A549 (cell line): ENCODE measurements at regions not wholly inside any gene's neighbourhood (a gene's known extent, or its start where the extent isn't known, plus 50 kb on each side); places are given as distances from the start of the nearest gene placed in this dataset.

Source experiments
- CHD2 ChIP-seq: fragments of 150-350 bp; IDR thresholded peaks from 2 replicates; pipeline ENCODE4 v1.6.1; 2014; ENCODE audit warnings: low read length; ENCODE audit not compliant: partially characterized antibody
- CHD4 ChIP-seq: fragments of 200-600 bp; sonication (generic); IDR thresholded peaks from 2 replicates; pipeline ENCODE4 v1.6.1; 2016; ENCODE audit warnings: antibody characterized with exemption, mild to moderate bottlenecking, borderline replicate concordance
- EP300 ChIP-seq, 2 experiments: fragments of >200 bp; sonication (Bioruptor Twin); formaldehyde crosslinking; IDR thresholded peaks; 2 replicates in 1 of 2; 3 replicates in 1 of 2; pipeline ENCODE4 v1.6.1; 2016 to 2017
- JUNB ChIP-seq: fragments of >200 bp; sonication (Bioruptor Twin); formaldehyde crosslinking; IDR thresholded peaks from 2 replicates; pipeline ENCODE4 v1.6.1; 2016
- MAFK ChIP-seq: fragments of 450-650 bp; IDR thresholded peaks from 2 replicates; pipeline ENCODE4 v1.6.1; 2014; ENCODE audit not compliant: partially characterized antibody
- MAZ ChIP-seq: fragments of 150-350 bp; IDR thresholded peaks from 2 replicates; pipeline ENCODE4 v1.6.1; 2014; ENCODE audit warnings: antibody characterized with exemption, low read depth, low read length, borderline replicate concordance
- MYC ChIP-seq: IDR thresholded peaks from 2 replicates; pipeline ENCODE4 v1.6.1; 2012; ENCODE audit warnings: mild to moderate bottlenecking, inconsistent platforms, low read length, improper control_type of control experiment, borderline replicate concordance
- NR3C1 ChIP-seq: fragments of >200 bp; sonication (Bioruptor Twin); formaldehyde crosslinking; IDR thresholded peaks from 3 replicates; pipeline ENCODE4 v1.6.1; 2017
- POLR2A ChIP-seq: IDR thresholded peaks from 2 replicates; pipeline ENCODE4 v1.6.1; 2012; ENCODE audit warnings: mild to moderate bottlenecking, low read length
- RFX5 ChIP-seq: fragments of 450-650 bp; IDR thresholded peaks from 2 replicates; pipeline ENCODE4 v1.7.1; 2014; ENCODE audit warnings: antibody characterized with exemption, mild to moderate bottlenecking, moderate library complexity
- TF ChIP-seq, protein P1 (sequence below): IDR thresholded peaks from 2 replicates; pipeline ENCODE4 v1.6.1; 2012
- TF ChIP-seq, protein P2 (sequence below): fragments of >200 bp; sonication (Bioruptor Twin); formaldehyde crosslinking; IDR thresholded peaks from 3 replicates; pipeline ENCODE4 v1.5.1; 2016
- TF ChIP-seq, protein P3 (sequence below): fragments of 200-600 bp; sonication (generic); IDR thresholded peaks from 2 replicates; pipeline ENCODE4 v1.6.1; 2016; ENCODE audit warnings: antibody characterized with exemption, mild to moderate bottlenecking, moderate library complexity

DNA sequence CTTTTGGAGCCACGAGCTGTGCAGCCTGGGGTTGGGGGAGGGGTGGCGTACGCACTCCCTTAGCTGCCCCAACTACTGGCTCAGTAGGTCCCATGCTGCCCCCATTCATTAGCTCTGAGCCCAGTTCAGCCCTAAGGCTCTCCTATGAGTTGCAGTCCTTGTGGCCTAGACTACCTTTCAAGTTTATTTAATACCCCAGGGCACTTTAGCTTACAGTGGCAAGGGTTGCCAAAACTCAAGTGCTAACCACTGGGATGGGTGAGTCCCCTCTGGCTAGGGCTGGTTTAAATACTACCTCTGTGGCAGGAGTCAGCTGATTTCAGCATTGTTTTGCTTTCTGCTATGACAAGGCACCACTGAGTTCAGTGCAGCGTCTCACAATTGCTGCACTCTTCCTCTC, 118.2 kb downstream of the ODF2L start:
- TF ChIP-seq, protein P1, sequence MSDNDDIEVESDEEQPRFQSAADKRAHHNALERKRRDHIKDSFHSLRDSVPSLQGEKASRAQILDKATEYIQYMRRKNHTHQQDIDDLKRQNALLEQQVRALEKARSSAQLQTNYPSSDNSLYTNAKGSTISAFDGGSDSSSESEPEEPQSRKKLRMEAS: no peak
- no peak for TF ChIP-seq NR3C1
- TF ChIP-seq POLR2A: no peak
- TF ChIP-seq, protein P2, sequence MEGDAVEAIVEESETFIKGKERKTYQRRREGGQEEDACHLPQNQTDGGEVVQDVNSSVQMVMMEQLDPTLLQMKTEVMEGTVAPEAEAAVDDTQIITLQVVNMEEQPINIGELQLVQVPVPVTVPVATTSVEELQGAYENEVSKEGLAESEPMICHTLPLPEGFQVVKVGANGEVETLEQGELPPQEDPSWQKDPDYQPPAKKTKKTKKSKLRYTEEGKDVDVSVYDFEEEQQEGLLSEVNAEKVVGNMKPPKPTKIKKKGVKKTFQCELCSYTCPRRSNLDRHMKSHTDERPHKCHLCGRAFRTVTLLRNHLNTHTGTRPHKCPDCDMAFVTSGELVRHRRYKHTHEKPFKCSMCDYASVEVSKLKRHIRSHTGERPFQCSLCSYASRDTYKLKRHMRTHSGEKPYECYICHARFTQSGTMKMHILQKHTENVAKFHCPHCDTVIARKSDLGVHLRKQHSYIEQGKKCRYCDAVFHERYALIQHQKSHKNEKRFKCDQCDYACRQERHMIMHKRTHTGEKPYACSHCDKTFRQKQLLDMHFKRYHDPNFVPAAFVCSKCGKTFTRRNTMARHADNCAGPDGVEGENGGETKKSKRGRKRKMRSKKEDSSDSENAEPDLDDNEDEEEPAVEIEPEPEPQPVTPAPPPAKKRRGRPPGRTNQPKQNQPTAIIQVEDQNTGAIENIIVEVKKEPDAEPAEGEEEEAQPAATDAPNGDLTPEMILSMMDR: no peak
- no peak for TF ChIP-seq MAZ
- TF ChIP-seq, protein P3, sequence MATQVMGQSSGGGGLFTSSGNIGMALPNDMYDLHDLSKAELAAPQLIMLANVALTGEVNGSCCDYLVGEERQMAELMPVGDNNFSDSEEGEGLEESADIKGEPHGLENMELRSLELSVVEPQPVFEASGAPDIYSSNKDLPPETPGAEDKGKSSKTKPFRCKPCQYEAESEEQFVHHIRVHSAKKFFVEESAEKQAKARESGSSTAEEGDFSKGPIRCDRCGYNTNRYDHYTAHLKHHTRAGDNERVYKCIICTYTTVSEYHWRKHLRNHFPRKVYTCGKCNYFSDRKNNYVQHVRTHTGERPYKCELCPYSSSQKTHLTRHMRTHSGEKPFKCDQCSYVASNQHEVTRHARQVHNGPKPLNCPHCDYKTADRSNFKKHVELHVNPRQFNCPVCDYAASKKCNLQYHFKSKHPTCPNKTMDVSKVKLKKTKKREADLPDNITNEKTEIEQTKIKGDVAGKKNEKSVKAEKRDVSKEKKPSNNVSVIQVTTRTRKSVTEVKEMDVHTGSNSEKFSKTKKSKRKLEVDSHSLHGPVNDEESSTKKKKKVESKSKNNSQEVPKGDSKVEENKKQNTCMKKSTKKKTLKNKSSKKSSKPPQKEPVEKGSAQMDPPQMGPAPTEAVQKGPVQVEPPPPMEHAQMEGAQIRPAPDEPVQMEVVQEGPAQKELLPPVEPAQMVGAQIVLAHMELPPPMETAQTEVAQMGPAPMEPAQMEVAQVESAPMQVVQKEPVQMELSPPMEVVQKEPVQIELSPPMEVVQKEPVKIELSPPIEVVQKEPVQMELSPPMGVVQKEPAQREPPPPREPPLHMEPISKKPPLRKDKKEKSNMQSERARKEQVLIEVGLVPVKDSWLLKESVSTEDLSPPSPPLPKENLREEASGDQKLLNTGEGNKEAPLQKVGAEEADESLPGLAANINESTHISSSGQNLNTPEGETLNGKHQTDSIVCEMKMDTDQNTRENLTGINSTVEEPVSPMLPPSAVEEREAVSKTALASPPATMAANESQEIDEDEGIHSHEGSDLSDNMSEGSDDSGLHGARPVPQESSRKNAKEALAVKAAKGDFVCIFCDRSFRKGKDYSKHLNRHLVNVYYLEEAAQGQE: no peak
- no peak for TF ChIP-seq RFX5
- no peak for TF ChIP-seq MAFK
- TF ChIP-seq CHD2: no peak
- TF ChIP-seq JUNB: no peak
- TF ChIP-seq CHD4: no peak
- no peak for TF ChIP-seq MYC
- TF ChIP-seq EP300 (IDR thresholded peaks at IDR 0.05): no peak
